GM19438 (cell line): ENCODE measurements at regions not wholly inside any gene's neighbourhood (a gene's known extent, or its start where the extent isn't known, plus 50 kb on each side); places are given as distances from the start of the nearest gene placed in this dataset.
"Not testable (repeated sequence)": the region's sequence is repeated elsewhere in the genome, so short reads cannot be mapped to it uniquely, and the experiment has no call there.

Experiments used
- ATAC-seq: cut with Tn5 transposase; IDR thresholded peaks from one replicate; pipeline ENCODE4 v1.9.1; 2021; ENCODE audit warnings: low read depth; ENCODE audit not compliant: unreplicated experiment

GRCh38 chr16:21530729-21531383 is 68.5 kb upstream of the METTL9 start:
- ATAC-seq = not testable (repeated sequence)

DNA sequence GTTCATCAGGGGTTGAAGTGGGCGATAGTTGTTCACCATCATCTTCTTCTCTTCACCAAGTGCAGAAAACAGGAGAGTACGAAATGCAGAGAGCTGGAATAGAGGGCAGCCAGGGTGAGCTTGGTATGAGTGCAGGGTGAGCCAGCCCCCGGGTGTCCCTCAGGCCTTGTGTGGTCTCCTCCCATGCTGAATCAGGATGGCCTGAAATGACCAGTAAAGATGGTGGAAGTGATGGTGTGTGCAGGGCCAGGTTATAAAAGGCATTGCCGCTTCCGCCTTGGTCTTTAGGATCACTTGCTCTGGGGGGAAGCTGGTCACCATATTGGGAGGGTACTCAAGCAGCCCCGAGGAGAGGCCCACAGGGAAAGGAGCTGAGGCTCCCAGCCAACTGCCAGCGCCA is 66.4 kb upstream of the METTL9 start:
- not testable (repeated sequence) for ATAC-seq

- not testable (repeated sequence) for ATAC-seq
Measured at GRCh38 chr16:21533474-21533873, 65.9 kb upstream of the METTL9 start.

GRCh38 chr16:21534561-21534960 is 64.8 kb upstream of the METTL9 start:
- not testable (repeated sequence) for ATAC-seq

DNA sequence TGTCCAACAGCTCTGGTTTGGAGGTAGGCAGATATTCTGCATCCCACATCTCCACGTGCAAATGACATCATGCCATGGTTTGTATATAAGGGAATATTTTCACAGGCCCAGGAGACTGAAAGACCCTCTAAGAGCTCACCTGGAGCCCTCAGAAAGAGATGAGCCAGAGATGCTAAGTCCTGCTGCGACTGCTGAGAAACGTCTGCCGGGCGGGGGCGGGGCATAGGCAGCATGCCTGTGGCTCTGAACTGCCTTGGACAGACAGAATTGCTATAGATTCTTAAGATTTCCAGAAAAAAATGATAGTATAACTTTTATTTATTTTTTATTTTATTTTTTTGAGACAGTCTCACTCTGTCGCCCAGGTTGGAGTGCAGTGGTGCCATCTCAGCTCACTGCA is 64.2 kb upstream of the METTL9 start:
- ATAC-seq = not testable (repeated sequence)

- not testable (repeated sequence) for ATAC-seq
Measured at GRCh38 chr16:21536740-21537139, 62.6 kb upstream of the METTL9 start.

- ATAC-seq = not testable (repeated sequence)
Measured at GRCh38 chr16:21537598-21537997, 61.8 kb upstream of the METTL9 start.

- ATAC-seq = not testable (repeated sequence)
Measured at GRCh38 chr16:21539107-21539618, 60.2 kb upstream of the METTL9 start.

DNA sequence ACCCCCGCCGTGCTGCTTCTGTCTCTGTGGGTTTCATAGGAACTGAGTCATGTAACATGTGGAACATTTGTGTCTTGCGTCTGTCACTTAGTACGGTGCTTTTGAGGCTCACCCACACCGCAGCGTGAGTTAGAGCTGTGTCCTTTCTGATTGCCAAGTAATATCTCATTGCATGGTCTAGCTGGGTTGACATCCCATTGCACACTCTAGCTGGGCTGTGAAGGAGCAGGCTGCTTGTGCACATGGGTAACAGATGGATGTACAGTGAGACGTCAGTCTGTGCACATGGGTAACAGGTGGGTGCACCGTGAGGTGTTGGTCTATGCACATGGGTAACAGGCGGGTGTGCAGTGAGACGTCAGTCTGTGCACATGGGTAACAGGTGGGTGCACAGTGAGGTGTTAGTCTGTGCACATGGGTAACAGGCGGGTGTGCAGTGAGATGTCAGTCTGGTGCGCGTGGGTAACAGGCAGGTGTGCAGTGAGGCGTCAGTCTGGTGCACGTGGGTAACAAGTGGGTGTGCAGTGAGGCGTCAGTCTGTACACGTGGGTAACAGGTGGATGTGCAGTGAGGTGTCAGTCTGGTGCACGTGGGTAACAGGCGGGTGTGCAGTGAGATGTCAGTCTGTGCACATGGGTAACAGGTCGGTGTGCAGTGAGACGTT is 58.5 kb upstream of the METTL9 start:
- ATAC-seq = peak; percentile 53

- ATAC-seq = peak; percentile 60
Measured at GRCh38 chr16:21541611-21542051, 57.7 kb upstream of the METTL9 start.

DNA sequence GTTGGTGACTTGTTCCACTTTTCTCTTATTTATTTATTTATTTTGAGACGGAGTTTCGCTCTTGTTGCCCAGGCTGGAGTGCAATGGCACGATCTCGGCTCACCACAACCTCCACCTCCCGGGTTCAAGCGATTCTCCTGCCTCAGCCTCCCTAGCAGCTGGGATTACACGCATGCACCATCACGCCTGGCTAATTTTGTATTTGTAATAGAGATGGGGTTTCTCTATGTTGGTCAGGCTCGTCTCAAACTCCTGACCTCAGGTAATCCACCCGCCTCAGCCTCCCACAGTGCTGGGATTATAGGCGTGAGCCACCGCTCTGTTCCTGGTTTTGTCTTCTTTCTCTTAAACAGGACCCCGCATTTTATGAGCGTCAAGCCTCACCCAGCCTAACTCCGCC is 57.3 kb upstream of the METTL9 start:
- not testable (repeated sequence) for ATAC-seq

GRCh38 chr16:21542491-21543124 is 56.8 kb upstream of the METTL9 start:
- ATAC-seq = not testable (repeated sequence)

DNA sequence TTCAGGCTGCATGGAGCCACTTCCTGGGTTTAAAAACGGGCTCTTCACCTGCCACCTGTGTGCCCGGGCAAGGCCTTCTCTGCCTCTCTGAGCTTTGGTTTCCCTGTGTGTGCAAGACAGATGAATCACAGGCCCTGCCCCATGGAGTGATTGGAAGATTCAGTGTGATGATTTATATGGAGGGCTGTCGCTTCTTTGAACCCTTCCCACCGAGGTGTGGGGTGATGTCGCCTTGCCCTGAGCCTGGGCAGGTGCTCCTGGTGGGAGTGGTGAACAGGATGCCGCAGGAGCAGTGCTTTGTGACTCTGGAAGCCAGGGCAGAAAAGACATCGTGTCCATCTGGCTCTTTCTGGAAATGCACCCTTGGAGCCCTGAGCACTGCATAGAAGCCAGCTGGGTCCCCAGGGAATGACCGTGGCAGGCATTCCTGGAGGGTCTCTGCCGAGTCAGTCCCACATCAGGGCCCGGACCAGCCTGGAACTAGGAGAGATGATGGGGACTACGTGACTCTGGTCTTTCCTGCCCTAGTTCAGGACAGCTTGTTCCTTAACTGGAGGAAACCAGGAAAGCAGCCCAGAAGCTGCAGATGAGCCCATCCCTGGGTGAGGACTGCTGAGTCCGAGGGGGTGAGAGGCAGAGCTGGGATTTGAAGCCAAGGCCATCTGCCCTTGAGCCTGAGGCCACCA is 56.1 kb upstream of the METTL9 start:
- not testable (repeated sequence) for ATAC-seq

- not testable (repeated sequence) for ATAC-seq
Measured at GRCh38 chr16:21545664-21546326, 53.6 kb upstream of the METTL9 start.

DNA sequence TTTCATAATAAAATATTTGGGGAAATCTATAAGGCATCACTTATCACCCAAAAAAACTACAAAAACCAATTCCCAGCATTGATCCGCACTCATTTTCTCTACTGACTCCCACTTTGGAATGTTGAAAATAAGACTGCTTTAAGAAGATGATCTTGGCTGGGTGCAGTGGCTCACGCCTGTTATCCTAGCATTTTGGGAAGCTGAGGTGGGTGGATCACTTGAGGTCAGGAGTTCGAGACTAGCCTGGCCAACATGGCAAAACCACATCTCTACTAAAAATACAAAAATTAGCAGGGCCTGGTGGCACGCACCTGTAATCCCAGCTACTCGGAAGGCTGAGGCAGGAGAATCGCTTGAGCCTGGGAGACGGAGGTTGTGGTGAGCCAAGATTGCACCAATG is 50.0 kb upstream of the METTL9 start:
- not testable (repeated sequence) for ATAC-seq
